ENCODE measurements at regions not wholly inside any gene's neighbourhood (a gene's known extent, or its start where the extent isn't known, plus 50 kb on each side); places are given as distances from the start of the nearest gene placed in this dataset.
"Not testable (repeated sequence)": the region's sequence is repeated elsewhere in the genome, so short reads cannot be mapped to it uniquely, and the experiment has no call there.

- DNase-seq (no peak), ATAC-seq (ENCODE audit: low read depth) (no peak)
- H3K4me2 ChIP-seq (replicated peaks; ENCODE audit: low read depth, low read length, poor library complexity, severe bottlenecking) = no peak overlapping the region
- TF ChIP-seq EZH2 (IDR thresholded peaks at IDR 0.05; ENCODE audit: borderline replicate concordance, insufficient read depth, low read depth, low read length, poor library complexity, severe bottlenecking) = no peak
- no peaks in the 10 kb centered on the region for H3K79me2 ChIP-seq (ENCODE audit: control insufficient read depth, insufficient read depth, low read length)
- Mint-ChIP-seq H3K9me3 (ENCODE audit: insufficient read depth) (no peaks in the 10 kb centered on the region), H3K4me1 (no peaks in the 10 kb centered on the region), H3K27me3 (peaks cover 3% of the 10 kb centered on the region), H3K27ac (no peak overlapping the region), H3K4me3 (no peak overlapping the region)
- ChIA-PET CTCF (no interaction called here), POLR2A (no interaction called here)
- peaks cover 0 to 2% (median 0%) of the 10 kb centered on the region in 4 experiments for H3K27me3 ChIP-seq (replicated peaks in 1 of 4; ENCODE audit: control extremely low read depth in 1 of 4, control insufficient read depth in 3 of 4, insufficient read depth in 4 of 4, low read length in 3 of 4)
- peaks cover 0 to 4% (median 0%) of the 10 kb centered on the region in 3 donors for H3K9me3 ChIP-seq (ENCODE audit: control extremely low read depth in 1 of 3, control insufficient read depth in 2 of 3, insufficient read depth in 1 of 3, low read length in 2 of 3)
- H3K9ac ChIP-seq (ENCODE audit: low read length) = no peak overlapping the region
- no peaks in the 10 kb centered on the region for H4K20me1 ChIP-seq (ENCODE audit: control insufficient read depth, insufficient read depth, low read length, poor library complexity, severe bottlenecking)
- no peak overlapping the region for H3K27ac ChIP-seq (ENCODE audit: low read length in 2 of 2)
- 68% methylated on average over 18 of the region's 18 CpGs for WGBS (ENCODE audit: insufficient coverage)
- no peak overlapping the region for H2AFZ ChIP-seq (ENCODE audit: insufficient read depth, low read depth, low read length, poor library complexity, severe bottlenecking)
- intact Hi-C loops (cut with micrococcal nuclease) = no loop called here
- H3K4me3 ChIP-seq (ENCODE audit: control extremely low read depth in 1 of 5, extremely low read depth in 1 of 5, insufficient read depth in 1 of 5, low read depth in 2 of 5, low read length in 4 of 5) = no peak overlapping the region
- H3K36me3 ChIP-seq (replicated peaks in 1 of 2; ENCODE audit: control extremely low read depth in 1 of 2, control insufficient read depth in 1 of 2, extremely low read depth in 1 of 2, insufficient read depth in 2 of 2, low read length in 1 of 2) = no peaks in the 10 kb centered on the region
- no peaks in the 10 kb centered on the region for H3K4me1 ChIP-seq (ENCODE audit: control insufficient read depth in 2 of 2, insufficient read depth in 2 of 2, low read length in 2 of 2)
These were observed 105.2 kb downstream of the OLFM1 start for GRCh38 chr9:135192686-135193085.

- WGBS (ENCODE audit: insufficient coverage) = 96% methylated on average over 6 of the region's 7 CpGs
- H3K4me3 Mint-ChIP-seq; H3K27me3 ChIP-seq (replicated peaks in 1 of 4; ENCODE audit: control extremely low read depth in 1 of 4, control insufficient read depth in 3 of 4, insufficient read depth in 4 of 4, low read length in 3 of 4); H3K79me2 ChIP-seq (ENCODE audit: control insufficient read depth, insufficient read depth, low read length); POLR2A ChIA-PET; H3K27ac Mint-ChIP-seq; H3K4me2 ChIP-seq (replicated peaks; ENCODE audit: low read depth, low read length, poor library complexity, severe bottlenecking); CTCF ChIA-PET; H2AFZ ChIP-seq (ENCODE audit: insufficient read depth, low read depth, low read length, poor library complexity, severe bottlenecking); intact Hi-C loops (cut with micrococcal nuclease); H3K4me3 ChIP-seq (ENCODE audit: control extremely low read depth in 1 of 5, extremely low read depth in 1 of 5, insufficient read depth in 1 of 5, low read depth in 2 of 5, low read length in 4 of 5); H3K9ac ChIP-seq (ENCODE audit: low read length); H3K4me1 ChIP-seq (ENCODE audit: control insufficient read depth in 2 of 2, insufficient read depth in 2 of 2, low read length in 2 of 2); DNase-seq; H3K9me3 Mint-ChIP-seq (ENCODE audit: insufficient read depth); H3K36me3 ChIP-seq (replicated peaks in 1 of 2; ENCODE audit: control extremely low read depth in 1 of 2, control insufficient read depth in 1 of 2, extremely low read depth in 1 of 2, insufficient read depth in 2 of 2, low read length in 1 of 2); ATAC-seq (ENCODE audit: low read depth); H3K27ac ChIP-seq (ENCODE audit: low read length in 2 of 2); H3K4me1 Mint-ChIP-seq; H4K20me1 ChIP-seq (ENCODE audit: control insufficient read depth, insufficient read depth, low read length, poor library complexity, severe bottlenecking): not testable (repeated sequence)
- peaks cover 18% of the 10 kb centered on the region for H3K27me3 Mint-ChIP-seq
- H3K9me3 ChIP-seq (ENCODE audit: control extremely low read depth in 1 of 3, control insufficient read depth in 2 of 3, insufficient read depth in 1 of 3, low read length in 2 of 3) = peaks cover 0 to 11% (median 0%) of the 10 kb centered on the region in 3 donors
These were observed 108.5 kb downstream of the OLFM1 start for GRCh38 chr9:135195975-135196374.
